ENCODE measurements at regions not wholly inside any gene's neighbourhood (a gene's known extent, or its start where the extent isn't known, plus 50 kb on each side); places are given as distances from the start of the nearest gene placed in this dataset.

GRCh38 chr15:37847776-37848175, 86.7 kb upstream of the TMCO5A start:
- H3K36me3 Mint-ChIP-seq (ENCODE audit: low read depth): no peaks in the 10 kb centered on the region

GRCh38 chr15:37856109-37856508, 78.3 kb upstream of the TMCO5A start:
- H3K36me3 Mint-ChIP-seq (ENCODE audit: low read depth): no peaks in the 10 kb centered on the region
- no peak overlapping the region for H3K4me3 Mint-ChIP-seq
- peaks cover 2% of the 10 kb centered on the region for H3K9me3 Mint-ChIP-seq
- no peak overlapping the region for H3K27ac Mint-ChIP-seq
- H3K27me3 Mint-ChIP-seq (ENCODE audit: low read depth): no peaks in the 10 kb centered on the region
- H3K4me1 Mint-ChIP-seq: peaks cover 5% of the 10 kb centered on the region
- TF ChIP-seq, protein P1, sequence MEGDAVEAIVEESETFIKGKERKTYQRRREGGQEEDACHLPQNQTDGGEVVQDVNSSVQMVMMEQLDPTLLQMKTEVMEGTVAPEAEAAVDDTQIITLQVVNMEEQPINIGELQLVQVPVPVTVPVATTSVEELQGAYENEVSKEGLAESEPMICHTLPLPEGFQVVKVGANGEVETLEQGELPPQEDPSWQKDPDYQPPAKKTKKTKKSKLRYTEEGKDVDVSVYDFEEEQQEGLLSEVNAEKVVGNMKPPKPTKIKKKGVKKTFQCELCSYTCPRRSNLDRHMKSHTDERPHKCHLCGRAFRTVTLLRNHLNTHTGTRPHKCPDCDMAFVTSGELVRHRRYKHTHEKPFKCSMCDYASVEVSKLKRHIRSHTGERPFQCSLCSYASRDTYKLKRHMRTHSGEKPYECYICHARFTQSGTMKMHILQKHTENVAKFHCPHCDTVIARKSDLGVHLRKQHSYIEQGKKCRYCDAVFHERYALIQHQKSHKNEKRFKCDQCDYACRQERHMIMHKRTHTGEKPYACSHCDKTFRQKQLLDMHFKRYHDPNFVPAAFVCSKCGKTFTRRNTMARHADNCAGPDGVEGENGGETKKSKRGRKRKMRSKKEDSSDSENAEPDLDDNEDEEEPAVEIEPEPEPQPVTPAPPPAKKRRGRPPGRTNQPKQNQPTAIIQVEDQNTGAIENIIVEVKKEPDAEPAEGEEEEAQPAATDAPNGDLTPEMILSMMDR (IDR thresholded peaks at IDR 0.05; ENCODE audit: unreplicated experiment in 3 of 3): no peak

More at GRCh38 chr15:37847776-37848175, 86.7 kb upstream of the TMCO5A start:
- Mint-ChIP-seq H3K27ac (no peak overlapping the region), H3K4me3 (no peak overlapping the region), H3K27me3 (ENCODE audit: low read depth) (no peaks in the 10 kb centered on the region), H3K9me3 (peaks cover 1% of the 10 kb centered on the region), H3K4me1 (no peaks in the 10 kb centered on the region)
- TF ChIP-seq, protein P1 (IDR thresholded peaks at IDR 0.05; ENCODE audit: unreplicated experiment in 3 of 3): no peak

DNA sequence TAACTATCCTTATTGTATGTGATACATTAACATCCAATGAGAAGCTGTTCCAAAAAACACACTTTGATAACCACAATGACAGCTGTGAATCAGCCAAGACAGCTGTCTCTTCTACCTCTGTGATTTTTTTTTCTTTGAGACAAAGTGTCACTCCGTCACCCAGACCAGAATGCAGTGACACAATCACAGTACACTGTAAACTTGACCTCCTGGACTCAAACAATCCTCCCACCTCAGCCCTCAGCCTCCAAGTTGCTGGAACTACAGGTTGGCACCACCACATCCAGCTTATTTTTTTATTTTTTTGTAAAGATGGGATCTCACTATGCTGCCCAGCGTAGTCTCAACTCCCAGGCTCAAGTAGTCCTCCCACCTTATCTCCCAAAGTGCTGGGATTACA, 73.5 kb upstream of the TMCO5A start:
- peaks cover 5% of the 10 kb centered on the region for H3K4me1 Mint-ChIP-seq

GRCh38 chr15:37865687-37866086, 68.8 kb upstream of the TMCO5A start:
- Mint-ChIP-seq H3K4me1 (no peaks in the 10 kb centered on the region), H3K27ac (no peak overlapping the region), H3K9me3 (peaks cover 4% of the 10 kb centered on the region), H3K27me3 (ENCODE audit: low read depth) (no peaks in the 10 kb centered on the region), H3K36me3 (ENCODE audit: low read depth) (no peaks in the 10 kb centered on the region), H3K4me3 (no peak overlapping the region)
- TF ChIP-seq, protein P1 (IDR thresholded peaks at IDR 0.05; ENCODE audit: unreplicated experiment in 3 of 3): no peak

More for the DNA sequence above, 73.5 kb upstream of the TMCO5A start:
- no peaks in the 10 kb centered on the region for H3K36me3 Mint-ChIP-seq (ENCODE audit: low read depth)
- peaks cover 4% of the 10 kb centered on the region for H3K9me3 Mint-ChIP-seq
- H3K27ac Mint-ChIP-seq: no peak overlapping the region
- TF ChIP-seq, protein P1 (IDR thresholded peaks at IDR 0.05; ENCODE audit: unreplicated experiment in 3 of 3): no peak
- H3K4me3 Mint-ChIP-seq: no peak overlapping the region
- H3K27me3 Mint-ChIP-seq (ENCODE audit: low read depth): no peaks in the 10 kb centered on the region

GRCh38 chr15:37870711-37871110, 63.7 kb upstream of the TMCO5A start:
- Mint-ChIP-seq H3K27me3 (ENCODE audit: low read depth) (no peaks in the 10 kb centered on the region), H3K36me3 (ENCODE audit: low read depth) (no peaks in the 10 kb centered on the region), H3K27ac (no peak overlapping the region), H3K4me1 (peaks cover 15% of the 10 kb centered on the region), H3K9me3 (no peaks in the 10 kb centered on the region), H3K4me3 (no peak overlapping the region)
- TF ChIP-seq, protein P1 (IDR thresholded peaks at IDR 0.05; ENCODE audit: unreplicated experiment in 3 of 3): no peak

DNA sequence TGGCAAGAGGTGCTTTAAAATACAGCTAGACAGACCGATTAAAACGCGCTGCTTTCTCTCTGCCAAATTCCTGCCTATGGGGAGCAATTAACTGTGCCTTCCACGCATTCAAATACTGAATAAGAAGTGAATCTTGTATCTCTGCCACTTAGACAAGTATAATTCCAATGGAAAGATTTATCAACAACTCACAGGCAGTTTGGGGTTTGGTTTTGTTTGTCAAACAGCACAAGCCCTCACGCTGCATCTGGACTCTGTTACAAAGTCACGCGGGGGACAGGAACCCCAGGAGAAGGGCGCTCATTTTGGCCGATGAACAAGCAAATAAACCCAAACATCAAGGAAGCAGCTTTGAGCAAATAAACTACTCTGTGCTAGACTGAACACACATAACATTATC, 61.8 kb upstream of the TMCO5A start:
- no peaks in the 10 kb centered on the region for H3K27me3 Mint-ChIP-seq (ENCODE audit: low read depth)
- TF ChIP-seq, protein P1 (IDR thresholded peaks at IDR 0.05; ENCODE audit: unreplicated experiment in 3 of 3): no peak
- peak overlapping the region; percentile 2 to 65 (median 28) for H3K4me3 Mint-ChIP-seq
- no peaks in the 10 kb centered on the region for H3K9me3 Mint-ChIP-seq
- H3K27ac Mint-ChIP-seq: peak overlapping the region; percentile 78 to 92 (median 81)
- peaks cover 23% of the 10 kb centered on the region for H3K4me1 Mint-ChIP-seq
- no peaks in the 10 kb centered on the region for H3K36me3 Mint-ChIP-seq (ENCODE audit: low read depth)

All from nephron (organoid).